ENCODE measurements at regions not wholly inside any gene's neighbourhood (a gene's known extent, or its start where the extent isn't known, plus 50 kb on each side); places are given as distances from the start of the nearest gene placed in this dataset.
"Not testable (repeated sequence)": the region's sequence is repeated elsewhere in the genome, so short reads cannot be mapped to it uniquely, and the experiment has no call there.

DNA sequence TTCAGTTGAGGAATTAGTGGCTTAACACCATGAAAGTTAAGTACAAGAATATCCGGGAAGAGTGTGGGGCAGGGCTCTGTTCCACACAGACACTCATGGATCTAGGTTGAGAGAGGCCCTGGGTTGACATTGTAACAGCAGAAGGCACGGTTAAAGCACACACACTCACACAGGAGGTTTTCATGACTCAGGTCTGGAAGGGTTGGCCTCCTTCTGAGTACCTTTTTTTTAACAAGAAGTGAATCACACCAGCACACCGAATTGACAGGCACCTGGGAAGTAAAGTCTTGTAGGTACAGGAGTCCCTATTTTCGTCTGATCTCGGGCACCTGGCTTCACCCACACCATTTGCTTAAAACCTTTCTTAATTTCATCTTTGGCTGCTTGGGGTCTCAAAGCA lies 509.4 kb upstream of the ADARB2 start:
- DNase-seq (ENCODE audit: low spot score), result no peak

DNA sequence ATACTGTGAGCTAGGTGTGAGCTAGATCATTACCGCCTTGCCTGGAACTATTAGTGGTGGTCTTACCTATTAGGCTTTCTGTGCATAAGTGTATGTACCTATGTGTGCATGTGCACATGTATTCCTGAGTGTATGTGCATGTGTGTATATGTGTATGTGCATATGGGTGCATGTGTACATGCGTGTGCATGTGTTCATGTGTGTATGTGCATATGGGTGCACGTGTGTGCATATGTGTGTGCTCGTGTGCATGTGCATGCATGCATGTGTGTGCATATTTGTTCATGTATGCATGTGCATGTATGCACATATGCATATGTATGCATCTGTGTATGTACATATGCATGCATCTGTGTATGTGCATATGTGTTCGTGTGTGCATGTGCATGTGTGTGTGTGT lies 508.3 kb upstream of the ADARB2 start:
- no peak for DNase-seq (ENCODE audit: low spot score)

DNA sequence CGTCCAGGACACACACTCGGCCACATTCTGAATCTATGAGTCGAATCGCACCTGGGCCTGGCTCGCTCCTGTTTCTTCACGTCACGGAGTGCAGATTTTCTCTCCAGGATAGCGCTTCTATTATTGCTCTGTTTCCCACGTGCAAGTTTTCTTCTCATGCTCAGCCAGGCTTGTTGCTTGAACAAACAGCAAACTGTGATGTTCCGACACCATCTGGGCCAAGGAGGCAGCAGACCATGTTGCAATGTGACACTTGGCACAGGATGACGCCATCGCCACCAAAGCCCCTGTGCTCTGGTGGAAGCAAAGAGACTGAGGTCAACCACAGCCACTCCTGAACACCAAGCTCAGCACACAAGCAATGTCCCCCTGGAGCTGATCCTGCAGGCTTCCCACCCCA lies 507.1 kb upstream of the ADARB2 start:
- DNase-seq (ENCODE audit: low spot score), result no peak

DNA sequence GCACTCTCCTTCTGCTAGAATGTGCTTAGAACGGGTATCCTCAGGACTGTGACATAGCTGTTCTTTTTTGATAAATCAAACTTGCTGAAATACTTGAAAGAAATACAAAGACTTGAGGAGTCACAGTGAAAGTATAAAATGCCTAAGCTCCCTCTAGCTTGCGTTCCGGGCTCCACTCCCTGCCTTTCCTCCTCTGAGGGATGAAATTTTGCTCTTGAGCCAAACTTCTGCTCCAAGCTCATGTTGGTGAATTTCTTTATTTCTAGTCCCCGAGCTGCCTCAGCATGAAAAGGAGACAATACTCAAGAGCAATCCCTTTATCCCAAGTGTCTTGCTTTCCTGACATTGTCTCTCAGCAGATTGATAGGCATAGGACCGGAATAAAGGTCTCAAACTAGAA lies 499.6 kb upstream of the ADARB2 start:
- DNase-seq (ENCODE audit: low spot score), result no peak

DNA sequence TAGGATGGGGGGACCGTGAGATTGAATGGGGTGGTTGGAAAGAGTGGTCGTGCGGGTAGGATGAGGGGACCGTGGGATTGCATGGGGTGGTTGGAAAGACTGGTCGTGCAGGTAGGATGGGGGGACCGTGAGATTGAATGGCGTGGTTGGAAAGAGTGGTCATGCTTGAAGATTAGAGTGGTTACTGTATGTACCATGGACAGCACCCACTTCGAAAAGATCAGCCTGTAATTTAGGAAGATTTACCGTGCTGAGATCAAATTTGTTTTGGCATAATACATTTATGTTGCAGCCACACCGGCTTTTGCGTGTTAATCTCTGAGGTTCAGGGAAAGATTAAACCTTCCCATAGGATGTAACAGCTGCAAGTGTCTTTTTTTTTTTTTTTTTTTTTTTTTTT lies 495.2 kb upstream of the ADARB2 start:
- DNase-seq (ENCODE audit: low spot score), result no peak

DNA sequence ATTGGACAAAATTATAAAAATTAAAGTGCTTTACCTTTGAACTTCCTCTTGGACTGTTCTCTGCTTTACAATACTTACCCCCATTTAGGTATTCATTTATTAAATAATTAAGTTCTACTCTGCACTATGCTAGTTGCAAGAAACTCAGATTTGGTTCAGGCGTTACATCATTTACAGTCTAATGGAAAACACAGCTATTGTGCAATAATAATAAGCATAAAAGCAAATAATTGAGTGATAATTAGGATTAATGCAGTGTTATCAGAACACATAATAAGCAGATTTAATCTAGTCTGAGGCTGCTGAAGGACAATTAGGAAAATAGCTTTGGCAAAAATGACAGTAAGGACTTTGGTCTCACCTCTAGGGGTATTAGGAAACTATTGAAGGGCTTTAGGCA lies 493.2 kb upstream of the ADARB2 start:
- no peak for DNase-seq (ENCODE audit: low spot score)

DNA sequence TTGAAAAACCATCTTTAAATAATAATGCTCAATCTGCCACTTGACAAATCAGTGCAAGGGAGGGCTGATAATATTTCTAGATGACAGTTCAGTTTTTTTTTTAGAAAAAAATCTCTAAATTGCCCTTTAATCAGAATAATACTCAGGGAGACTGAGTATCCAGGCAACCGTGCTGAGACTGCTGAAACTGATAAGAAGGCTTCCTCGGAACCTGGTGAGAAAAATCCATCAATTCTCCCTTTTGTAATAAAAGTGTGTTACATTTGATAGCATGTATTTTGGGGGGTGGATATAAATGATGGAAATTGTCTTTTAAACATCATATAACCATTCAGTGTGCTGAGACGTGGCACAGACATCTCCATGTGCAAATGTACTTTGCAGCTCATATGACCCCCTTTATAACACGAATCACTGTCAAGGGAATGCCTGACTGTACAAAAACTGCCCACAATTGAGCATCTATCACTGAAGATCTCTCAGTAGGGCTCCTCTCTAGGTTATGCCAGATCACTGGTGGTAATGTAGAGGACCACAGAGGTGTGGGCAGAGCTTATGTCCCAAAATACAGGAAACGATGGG lies 491.1 kb upstream of the ADARB2 start:
- DNase-seq (ENCODE audit: low spot score), result no peak

DNA sequence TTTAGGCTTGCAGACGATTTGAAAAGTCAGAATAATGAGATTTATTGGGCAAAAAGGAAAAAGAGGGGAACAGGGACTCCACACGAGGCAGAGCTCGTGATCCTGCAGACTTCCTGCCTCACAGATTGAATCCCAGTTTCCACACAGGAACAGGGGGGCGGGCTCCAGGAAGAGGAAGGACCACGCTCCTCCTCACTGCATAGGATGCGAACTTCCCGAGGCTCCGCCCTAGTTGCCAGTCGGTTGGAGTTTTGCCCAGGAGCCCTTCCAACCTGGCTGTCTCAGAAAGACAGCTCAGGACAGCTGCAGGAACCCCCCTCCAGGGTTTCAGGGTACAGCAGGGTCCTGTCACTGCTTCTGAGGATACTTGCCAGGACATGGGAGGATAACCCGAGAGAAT lies 488.3 kb upstream of the ADARB2 start:
- no peak for DNase-seq (ENCODE audit: low spot score)

DNA sequence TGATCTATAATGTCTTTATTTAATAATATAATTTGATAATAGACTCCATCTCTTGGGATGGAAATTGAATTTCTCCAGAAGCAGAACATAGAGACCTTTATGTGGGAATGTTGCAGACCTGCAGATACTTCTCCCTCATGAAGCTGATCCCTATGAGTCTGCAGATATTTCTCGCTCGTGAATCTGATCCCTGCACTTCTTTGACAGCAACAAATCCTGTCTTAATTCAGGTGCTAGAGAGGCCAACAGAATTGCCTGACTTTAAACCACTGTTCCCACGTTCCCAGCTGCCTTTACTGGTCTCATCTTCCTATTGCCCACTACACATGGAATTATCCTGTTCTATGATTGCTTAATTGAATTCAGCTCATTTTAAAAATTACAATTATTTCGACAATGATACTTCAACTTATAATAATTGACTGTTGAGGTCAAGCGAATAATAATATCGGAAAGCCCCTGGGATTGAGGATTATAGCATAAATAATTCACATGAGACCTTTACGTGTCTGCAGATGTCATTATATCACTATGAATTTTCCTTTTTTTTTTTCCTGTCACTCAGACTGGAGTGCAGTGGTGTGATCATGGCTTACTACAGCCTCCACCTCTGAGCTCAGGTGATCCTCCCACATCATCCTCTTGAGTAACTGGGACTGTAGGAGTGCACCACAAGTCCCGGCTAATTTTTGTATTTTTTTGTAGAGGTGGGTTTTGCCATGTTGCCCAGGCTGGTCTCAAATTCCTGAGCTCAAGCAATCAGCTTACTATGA lies 486.4 kb upstream of the ADARB2 start:
- DNase-seq (ENCODE audit: low spot score), result no peak

DNA sequence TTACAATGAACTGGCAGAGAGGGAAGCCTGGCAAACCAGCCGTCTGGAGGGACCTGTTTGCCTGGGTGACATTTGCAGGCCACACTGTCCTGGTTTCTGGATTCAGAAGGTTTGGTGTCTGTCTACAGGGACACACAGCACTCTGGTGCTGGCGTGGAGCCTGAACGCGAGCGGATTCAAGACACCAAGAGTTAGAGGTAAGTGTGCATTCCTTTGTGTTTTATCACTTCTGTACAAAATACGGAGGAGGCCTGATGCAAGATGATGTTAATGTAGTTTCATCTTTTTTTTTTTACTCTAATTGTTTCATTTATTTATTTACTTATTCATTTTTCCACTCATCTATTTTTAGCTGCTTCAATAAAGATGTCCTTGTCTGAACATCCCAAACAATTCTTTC lies 485.3 kb upstream of the ADARB2 start:
- DNase-seq (ENCODE audit: low spot score), result no peak

DNA sequence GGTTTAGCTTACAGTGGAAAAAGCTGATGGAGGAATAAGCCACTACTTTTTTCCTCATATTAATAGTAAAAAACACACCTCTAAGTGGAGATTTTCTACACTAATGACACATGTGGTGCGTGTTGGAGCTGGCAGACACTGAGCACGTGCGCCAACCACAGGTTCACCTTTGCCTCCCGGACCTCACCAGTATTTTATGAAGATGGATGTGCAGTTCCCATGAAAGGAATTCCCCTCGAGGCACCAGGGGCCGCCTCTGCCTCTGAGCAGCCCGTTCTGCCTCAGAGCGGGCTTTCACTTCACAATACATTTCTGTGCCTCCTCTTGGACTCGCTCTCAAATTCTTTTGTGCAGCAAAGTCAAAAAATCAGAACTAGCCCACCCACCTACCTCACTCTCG lies 477.5 kb upstream of the ADARB2 start:
- DNase-seq (ENCODE audit: low spot score), result no peak

DNA sequence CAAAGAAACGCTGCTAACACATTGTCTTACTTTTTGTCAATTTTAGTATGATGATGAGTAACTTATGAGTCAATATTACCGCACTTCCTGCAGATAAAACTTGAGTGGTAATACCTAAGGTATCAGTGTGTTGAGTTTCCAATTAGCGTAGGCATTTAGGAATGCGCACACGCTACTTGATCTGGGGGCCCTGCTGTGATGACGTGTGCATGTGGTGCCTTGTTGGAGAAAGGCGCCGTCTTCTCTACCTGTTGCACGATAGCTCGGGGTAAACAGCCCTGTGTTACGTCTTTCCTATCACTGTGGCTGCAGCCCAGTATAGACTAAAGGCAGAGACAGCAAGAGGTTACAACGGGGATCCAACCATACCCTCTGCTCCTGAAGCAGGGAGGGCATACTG lies 476.8 kb upstream of the ADARB2 start:
- DNase-seq (ENCODE audit: low spot score), result no peak

DNA sequence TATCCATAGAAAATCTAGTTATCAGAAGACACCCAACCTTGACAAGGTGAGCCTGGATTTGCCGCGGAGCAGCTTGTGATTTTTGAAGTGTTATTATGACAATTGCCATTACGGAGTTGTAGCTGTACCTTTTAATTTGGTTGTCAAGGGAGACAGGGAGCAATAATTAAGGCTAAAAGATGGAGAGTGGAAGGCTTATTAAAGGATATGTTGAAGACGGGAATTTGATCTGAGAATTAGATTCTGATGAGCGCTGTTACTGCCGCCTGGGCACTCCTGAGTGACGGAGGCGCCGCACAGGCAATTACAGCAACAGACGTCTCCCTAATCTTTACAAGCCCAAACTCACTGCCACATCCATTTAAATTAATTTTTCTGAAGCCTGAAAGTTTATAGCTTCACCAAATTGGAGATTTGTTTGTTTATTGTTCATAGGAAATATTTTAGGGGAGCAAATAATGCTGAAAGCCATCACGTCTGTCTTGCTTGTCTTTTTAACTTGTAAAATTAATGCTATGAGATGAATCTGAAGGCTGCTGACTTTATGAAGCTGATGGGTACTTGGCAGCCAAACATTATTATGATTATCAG lies 475.0 kb upstream of the ADARB2 start:
- no peak for DNase-seq (ENCODE audit: low spot score)

DNA sequence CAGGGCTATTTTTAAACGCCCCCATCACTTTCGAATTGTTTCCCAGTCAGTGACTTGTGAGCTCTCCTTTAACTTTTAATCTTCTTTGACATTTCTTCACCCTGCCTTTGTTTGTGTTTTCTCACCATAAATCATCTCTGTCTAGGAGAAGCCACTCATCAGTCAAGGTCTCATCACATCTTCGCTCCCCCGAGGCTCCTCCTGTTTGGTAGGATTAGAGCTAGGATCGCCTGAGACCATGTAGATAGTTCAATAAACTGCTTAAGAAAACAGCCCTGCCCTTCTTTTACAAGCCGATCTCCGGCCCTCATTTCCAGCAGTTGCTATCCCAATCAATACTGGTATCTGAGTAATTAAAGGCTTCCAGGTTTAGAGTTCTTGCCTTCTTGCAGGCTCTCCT lies 472.8 kb upstream of the ADARB2 start:
- DNase-seq (ENCODE audit: low spot score), result no peak

DNA sequence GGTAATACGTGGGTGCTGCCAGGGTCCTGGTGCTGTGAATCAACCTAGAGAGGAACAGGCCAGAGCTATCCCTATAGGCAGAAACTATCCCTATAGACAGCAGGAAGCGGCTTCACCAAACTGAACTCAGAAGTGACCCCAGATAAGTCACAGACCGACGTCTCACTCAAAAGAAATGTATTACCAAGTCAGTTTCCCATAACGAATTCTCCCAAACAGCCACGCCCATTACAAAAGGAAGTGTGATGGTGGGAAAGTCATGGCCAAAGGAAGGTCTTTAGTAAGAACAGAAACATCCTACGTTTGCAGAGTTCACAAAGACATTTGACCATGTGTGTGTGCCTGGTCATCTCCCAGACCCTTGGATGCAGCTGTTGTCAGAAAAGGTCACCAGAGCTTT lies 470.8 kb upstream of the ADARB2 start:
- no peak for DNase-seq (ENCODE audit: low spot score)

DNA sequence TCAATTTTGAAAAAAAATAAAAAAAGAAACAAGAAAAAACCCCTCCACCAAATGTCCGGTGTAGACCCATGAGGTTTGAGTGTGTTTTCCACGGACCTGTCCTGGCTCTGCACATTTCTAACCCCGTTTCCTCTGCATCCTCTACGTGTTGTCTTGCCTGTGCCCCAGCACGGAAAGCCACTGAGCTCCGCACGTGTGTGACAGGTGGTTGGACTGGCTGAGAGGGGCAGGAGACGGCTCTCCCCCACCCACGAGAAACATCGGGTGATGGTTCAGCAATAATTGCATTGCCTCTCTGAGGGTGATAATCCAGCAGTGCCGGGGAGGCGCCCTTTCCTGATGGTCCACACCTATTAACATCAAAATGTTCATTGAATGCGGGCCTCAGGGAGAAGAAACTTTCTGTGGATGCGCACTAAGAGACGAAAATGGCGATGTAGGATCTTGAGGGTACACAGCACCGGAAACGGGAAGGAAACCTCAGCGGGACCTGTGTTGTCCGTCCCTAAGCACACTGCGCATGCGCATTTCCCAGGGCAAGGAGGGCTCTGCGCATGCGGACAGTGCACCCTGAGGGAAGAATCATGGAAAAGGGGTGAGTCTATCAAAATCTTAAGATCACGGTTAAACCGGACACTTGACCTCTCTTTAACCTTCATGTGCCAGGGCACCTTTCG lies 470.1 kb upstream of the ADARB2 start:
- DNase-seq (ENCODE audit: low spot score), result no peak

DNA sequence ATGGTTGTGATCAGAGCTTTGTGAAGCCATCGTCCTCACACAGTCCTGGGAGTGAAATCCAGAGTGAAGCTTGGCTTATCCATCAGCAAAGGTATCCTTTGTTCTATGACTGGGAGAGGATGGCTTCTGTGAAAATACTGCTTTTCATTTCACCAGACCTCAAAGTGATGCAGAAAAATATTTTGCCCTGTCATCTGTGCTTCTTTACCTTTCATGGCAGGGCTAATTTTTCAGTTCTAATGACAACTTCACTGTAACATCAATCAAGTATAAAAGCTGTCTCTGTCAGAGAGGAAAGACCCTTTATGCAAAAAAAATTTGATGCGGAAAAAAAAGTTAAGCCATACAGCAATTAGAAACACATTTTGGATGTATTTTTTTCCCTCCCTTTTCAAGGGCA lies 468.1 kb upstream of the ADARB2 start:
- DNase-seq (ENCODE audit: low spot score), result no peak

DNA sequence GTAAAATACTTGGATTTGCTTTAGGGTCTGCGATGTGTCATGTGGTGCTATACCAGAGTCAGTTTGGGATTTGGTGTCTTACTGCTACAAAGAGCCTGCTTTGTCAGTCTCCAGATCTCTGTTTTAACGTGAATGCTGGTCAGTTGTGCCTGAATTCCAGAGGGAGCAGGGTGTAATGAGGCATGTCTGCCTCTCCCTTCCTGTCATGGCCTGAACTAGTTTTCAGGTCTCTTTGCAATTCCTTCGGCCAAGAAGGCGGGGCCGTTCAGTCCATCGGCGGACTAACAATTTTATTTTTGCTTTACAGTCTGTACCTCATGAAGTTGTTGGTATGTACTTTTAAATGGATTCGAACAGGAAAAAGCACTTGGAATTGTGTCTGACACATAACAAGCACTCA lies 465.1 kb upstream of the ADARB2 start:
- DNase-seq (ENCODE audit: low spot score), result no peak

DNA sequence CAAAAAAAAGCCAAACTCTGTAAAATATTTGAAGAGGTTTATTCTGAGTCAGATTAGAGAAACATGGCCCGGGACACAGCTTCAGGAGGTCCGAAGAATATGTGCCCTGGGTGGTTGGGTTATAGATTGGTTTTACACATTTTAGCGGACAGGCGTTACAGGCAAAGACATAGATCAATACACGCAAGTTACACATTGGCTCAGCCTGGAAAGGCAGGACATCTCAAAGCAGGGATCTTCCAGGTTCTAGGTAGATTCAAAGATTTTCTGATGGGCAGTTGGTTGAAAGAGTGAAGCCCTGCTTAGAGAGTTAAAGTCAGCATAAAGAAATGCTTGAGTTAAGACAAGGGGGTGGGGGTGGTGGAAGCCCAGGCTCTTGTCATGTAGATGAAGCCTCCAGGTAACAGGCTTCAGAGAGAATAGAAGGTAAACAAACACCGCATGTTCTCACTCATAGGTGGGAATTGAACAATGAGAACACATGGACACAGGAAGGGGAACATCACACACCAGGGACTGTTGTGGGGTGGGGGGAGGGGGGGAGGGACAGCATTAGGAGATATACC lies 464.3 kb upstream of the ADARB2 start:
- no peak for DNase-seq (ENCODE audit: low spot score)

DNA sequence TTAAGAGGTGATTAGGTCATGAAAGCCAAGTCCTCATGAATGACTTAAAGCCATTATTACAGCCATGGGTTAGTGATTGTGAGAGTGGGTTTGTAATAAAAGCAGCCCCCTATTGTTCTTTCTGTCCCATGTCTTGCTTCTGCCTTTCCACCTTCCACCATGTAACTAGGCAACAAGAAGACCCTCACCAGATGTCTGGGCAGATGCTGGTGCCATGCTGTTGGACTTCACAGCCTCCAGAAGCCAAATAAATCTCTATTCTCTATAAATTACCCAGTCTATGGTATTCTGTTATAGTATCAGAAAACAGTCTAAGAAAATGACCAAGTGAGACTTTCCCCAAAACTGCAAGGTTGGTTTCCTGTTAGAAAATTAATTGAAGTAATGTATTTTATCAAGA lies 460.3 kb upstream of the ADARB2 start:
- DNase-seq (ENCODE audit: low spot score), result no peak

DNA sequence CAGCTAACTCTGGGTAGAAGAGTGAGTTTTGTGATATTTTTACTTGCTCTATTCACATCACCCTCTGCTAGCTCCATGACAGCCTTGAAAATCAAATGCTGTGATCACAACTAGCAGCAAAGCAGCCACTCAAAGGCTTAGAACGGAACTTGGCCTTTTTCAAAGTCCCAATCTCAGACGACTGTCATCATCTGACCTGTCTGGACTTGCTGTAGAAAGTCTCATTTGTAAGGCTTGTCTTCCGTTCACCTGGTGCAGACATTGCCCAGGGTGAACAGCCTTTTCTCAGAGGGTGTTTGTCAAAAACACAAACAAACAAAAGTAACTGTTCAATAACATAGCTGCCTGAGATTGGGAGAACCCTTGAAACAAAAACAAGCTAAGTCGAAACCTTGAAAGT lies 458.9 kb upstream of the ADARB2 start:
- no peak for DNase-seq (ENCODE audit: low spot score)

DNA sequence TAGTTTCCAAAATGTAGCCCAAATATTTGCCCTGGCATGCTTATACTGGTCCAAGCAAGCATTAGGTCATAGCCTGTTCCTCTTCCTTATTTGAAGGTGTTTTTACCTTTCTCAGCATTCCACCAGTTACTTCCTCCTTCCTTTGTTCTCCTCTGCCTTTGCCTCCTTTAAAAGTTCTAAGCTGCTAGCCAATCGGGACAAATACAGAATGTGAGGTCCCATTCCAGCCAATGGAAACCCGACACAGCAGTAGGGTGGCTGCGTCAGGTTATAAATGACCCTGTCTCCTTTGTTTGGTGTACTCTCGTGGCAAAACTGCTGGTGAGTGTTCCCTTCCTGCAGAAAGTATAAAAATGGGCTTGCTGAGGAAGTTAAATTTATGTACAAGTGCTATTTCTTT lies 452.0 kb upstream of the ADARB2 start:
- DNase-seq (ENCODE audit: low spot score), result not testable (repeated sequence)

DNA sequence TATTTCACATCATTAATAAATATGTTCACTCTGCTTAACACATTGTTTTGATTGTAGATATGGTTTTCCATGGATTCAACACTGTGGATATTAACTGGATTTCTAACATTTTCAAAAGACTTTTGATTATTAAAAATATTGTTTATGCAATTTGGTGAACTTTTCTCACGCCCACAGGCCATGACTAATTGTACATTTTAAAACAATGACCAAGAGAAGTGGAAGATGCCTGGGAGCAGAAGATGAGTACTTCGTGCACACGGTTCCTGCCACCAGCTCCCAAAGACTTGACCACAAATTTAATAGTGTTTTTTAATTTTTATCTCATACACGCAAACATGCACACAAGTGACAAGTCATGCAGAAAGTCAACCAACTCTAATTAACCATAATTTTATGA lies 451.0 kb upstream of the ADARB2 start:
- DNase-seq (ENCODE audit: low spot score), result no peak

Data from pons (tissue), 1 donor.